GM18870 (cell line): ENCODE measurements at regions not wholly inside any gene's neighbourhood (a gene's known extent, or its start where the extent isn't known, plus 50 kb on each side); places are given as distances from the start of the nearest gene placed in this dataset.
"Not testable (repeated sequence)": the region's sequence is repeated elsewhere in the genome, so short reads cannot be mapped to it uniquely, and the experiment has no call there.

Source experiments
- ATAC-seq: cut with Tn5 transposase; IDR thresholded peaks from one replicate; pipeline ENCODE4 v1.9.1; 2021; ENCODE audit warnings: moderate library complexity; ENCODE audit not compliant: unreplicated experiment

- no peak for ATAC-seq
These were observed 921.9 kb upstream of the DIAPH2 start for GRCh38 chrX:95762716-95763115.

DNA sequence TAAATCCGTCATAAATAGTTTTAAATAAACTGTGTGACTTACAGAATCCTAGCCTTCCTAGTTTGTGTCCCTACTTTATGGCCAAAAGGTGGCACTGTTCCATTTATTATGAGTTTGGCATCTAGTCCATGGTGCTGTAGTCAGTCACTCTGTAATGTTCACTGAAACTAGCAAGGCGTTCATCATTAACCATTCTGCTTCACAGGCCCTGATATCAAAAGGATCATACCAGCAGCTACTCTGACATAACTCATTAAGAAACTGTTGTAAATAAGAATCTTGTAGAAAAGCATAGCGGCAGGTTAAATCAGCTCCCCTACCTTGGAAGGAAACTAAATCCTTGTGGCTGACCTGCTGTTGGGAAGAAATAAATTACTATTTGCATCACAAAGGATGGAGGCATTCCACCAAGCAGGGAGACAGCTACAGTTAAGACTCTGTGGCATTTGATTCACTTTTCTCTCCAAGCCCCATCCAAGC, 919.6 kb upstream of the DIAPH2 start:
- peak; percentile 78 for ATAC-seq

DNA sequence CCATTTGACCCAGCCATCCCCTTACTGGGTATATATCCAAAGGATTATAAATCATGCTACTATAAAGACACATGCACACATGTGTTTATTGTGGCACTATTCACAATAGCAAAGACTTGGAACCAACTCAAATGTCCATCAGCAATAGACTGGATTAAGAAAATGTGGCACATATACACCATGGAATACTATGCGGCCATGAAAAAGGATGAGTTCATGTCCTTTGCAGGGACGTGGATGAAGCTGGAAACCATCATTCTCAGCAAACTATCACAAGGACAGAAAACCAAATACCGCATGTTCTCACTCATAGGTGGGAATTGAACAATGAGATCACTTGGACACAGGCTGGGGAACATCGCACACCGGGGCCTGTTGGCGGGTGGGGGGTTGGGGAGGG, 913.4 kb upstream of the DIAPH2 start:
- ATAC-seq = not testable (repeated sequence)

DNA sequence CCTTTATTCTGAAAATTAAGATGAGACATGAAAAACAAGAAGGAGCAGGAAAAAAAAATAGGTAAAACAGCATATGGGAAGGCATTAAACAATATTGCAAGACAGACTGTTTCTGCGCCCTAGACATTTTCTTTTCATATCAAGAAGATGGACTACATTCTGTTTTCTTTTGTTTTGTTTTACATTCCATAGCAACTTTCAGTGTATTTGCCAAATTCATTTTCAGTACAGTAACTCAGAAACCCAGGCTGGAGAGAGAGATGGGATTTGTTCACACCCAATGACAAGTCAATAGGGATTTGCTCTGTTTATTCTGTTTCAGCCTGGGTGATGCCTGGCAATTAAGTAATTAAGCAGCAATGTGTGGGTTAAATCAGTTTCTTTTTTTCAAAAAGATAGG, 892.8 kb upstream of the DIAPH2 start:
- no peak for ATAC-seq

DNA sequence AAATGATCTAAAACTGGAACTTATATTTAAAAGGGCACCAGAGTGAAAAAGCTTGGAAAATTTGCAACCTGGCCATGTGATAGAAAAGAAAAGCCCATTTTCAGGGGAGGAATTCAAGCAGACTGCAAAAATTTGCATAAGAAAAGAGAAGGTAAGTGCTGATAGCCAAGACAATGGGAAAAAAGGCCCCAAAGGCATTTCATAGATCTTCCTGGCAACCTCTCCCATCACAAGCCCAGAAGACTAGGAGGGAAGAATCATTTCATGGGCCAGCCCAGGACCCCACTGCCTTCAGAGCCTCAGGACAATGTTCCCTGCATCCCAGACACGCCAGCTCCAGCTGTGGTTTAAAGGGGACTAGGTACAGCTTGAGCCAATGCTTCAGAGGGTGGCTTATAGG, 887.3 kb upstream of the DIAPH2 start:
- no peak for ATAC-seq

DNA sequence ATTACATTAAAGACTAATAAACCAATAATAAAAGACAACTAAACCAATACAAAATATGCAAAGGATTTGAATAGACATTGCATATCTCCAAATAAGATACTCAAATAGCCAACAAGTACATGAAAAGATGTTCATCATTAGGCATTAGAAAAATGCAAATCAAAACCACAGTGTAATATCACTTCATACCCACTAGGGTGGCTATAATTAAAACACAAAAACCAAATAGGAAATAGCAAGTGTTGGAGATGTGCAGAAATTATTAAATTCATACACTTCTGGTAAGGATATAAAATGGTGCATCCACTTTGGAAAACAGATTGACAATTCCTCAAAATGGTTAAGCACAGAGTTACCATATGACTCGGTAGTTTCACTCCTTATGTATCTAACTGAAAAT, 860.8 kb upstream of the DIAPH2 start:
- no peak for ATAC-seq

GRCh38 chrX:95835223-95835622, 849.4 kb upstream of the DIAPH2 start:
- ATAC-seq = no peak

GRCh38 chrX:95836517-95836916, 848.1 kb upstream of the DIAPH2 start:
- ATAC-seq = no peak

- ATAC-seq = no peak
These were observed 842.8 kb upstream of the DIAPH2 start for GRCh38 chrX:95841863-95842262.

GRCh38 chrX:95860127-95860526, 824.5 kb upstream of the DIAPH2 start:
- ATAC-seq = no peak

DNA sequence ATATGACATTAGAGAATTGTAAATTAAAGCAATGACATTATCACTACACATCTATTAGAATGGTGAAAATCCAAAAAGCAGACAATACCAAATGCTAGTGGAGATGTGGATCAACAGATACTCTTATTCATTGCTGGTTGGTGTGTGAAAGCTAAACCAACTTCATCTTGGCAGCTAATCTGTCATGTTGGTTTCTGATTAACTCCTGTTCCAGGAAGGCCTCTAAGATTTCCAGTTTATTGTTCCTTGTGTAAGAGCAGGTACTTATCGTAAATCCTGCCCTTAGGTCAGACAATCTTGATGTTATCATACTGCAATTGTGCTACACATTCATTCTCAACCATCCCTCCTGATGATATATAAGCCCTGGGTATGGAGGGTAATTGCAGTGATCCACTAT, 809.0 kb upstream of the DIAPH2 start:
- ATAC-seq = no peak

DNA sequence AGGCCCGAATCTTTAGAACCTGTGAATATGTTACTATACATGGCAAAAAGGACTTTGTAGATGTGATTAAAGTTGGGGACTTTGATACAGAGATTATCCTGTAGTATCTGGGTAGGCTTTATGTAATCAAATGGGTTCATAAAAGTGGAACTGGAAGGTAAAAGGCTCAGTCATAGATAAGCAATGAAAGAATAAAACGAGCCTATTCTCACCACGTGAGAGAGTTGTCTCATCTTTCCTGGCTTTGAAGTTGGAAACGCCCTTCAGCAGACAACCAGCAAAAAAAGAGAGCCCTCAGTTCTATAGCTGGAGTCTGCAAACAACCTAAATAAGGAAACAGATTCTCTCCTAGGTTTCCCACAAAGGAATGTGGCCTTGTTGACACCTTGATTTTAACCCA, 805.8 kb upstream of the DIAPH2 start:
- ATAC-seq = no peak

GRCh38 chrX:95884186-95884585, 800.5 kb upstream of the DIAPH2 start:
- ATAC-seq = no peak

GRCh38 chrX:95885074-95885473, 799.6 kb upstream of the DIAPH2 start:
- no peak for ATAC-seq

DNA sequence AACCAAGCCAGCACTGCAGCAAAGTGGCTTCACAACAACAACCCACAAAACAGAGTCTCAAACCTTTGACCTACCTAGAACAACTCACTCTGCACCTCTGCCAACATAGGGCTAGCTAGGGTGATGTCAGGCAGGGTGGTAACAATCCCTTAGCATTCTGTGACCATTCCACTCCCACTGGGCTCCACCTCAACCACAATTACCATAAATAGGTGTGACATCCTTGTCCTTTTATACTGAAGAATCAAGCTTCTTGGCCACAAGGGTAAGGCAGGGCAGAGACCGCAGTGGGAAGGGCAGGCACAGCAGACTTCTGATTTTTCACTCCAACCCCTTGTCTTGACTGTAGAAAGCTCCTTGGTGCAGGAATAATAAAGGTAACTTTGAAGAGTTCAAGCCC, 795.4 kb upstream of the DIAPH2 start:
- no peak for ATAC-seq

- ATAC-seq = no peak
These were observed 791.0 kb upstream of the DIAPH2 start for GRCh38 chrX:95893636-95894035.

DNA sequence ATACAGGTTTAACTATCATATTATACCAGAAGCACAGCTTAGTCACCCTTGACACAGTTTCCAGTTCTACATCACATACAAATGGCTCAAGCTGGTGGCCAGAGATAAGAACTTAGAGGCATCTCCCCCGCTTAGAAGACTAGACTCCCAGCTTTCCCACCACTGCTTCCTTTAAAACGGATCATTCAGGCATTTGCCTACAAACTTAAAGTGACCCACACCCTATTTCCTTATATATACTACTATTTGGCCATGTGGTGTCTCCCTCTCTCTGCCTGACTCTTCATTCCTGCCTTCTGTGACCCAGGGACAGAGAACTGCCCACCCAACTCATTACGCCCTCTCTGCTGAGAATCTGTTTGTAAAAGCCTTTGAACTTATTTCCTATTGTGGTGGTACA, 781.2 kb upstream of the DIAPH2 start:
- ATAC-seq = no peak

- ATAC-seq = no peak
These were observed 780.7 kb upstream of the DIAPH2 start for GRCh38 chrX:95903975-95904374.

DNA sequence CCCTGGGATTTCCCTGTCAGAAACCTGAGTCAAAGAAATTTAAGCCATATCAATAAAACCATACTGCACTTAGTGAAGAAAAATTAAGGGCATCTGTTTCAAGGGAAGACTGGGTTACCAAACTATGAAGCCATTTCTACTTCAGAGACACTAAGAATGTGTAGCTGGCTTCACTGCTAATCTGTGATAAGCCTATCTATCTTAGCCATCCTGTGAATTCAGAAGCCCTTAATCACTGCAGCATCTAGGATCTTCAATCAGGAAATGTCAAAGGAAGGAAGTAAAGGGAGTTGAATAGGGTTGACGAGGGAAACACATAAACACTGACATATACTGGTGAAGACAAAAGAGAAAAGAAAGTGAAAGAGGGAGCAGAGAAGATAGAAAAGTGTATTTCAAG, 777.6 kb upstream of the DIAPH2 start:
- ATAC-seq = no peak

DNA sequence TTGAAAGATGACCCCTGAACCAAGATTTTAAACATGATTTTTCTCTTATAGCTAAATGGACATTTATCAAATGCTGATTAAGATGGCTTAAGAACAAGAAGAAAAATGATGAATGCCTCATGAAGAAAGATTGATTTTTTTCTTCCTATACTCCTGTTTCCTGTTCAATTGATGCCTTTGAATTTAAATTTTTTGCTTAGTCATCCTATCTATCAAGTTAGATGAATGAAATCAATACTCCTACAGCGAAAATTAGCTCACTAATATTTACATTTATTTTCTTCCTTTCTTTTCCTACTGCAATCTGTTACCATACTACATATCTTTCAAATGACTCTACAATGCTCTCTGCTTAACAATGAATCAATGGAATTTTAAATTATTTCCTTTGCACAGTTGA, 773.6 kb upstream of the DIAPH2 start:
- ATAC-seq = no peak

GRCh38 chrX:95919605-95920004, 765.0 kb upstream of the DIAPH2 start:
- ATAC-seq = no peak

DNA sequence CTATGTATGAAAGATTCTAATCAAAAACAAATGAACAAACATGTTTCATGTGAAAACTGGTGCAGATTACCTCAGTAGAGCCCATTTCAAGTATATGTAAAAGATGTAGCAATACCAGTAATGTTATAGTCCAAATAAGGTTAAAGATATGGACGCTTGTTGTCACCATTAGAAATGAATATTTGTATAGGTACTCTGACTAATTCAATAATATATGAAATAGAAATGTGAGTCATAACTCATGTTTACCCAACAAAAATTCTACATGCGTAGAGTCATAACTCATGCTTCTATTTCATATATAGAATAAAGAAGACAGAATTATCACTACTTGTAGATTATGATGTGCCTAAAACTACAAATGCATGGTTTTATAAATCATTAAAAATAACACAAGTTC, 739.1 kb upstream of the DIAPH2 start:
- ATAC-seq = no peak

GRCh38 chrX:95949588-95949987, 735.1 kb upstream of the DIAPH2 start:
- ATAC-seq = no peak

GRCh38 chrX:95950679-95951078, 734.0 kb upstream of the DIAPH2 start:
- ATAC-seq = no peak
